DOHH2 (cell line): ENCODE measurements at regions not wholly inside any gene's neighbourhood (a gene's known extent, or its start where the extent isn't known, plus 50 kb on each side); places are given as distances from the start of the nearest gene placed in this dataset.

Experiments used
- CTCF ChIP-seq: fragments of 200-600 bp; sonication (generic); IDR thresholded peaks from one replicate; pipeline ENCODE4 v1.5.1; 2014; ENCODE audit warnings: antibody characterized with exemption, mild to moderate bottlenecking, low read depth, low read length; ENCODE audit not compliant: poor library complexity, severe bottlenecking
- EZH2phosphoT487 ChIP-seq: fragments of 200-600 bp; sonication (generic); IDR thresholded peaks from 2 replicates; pipeline ENCODE4 v1.6.1; 2017; ENCODE audit warnings: borderline replicate concordance, mild to moderate bottlenecking, antibody characterized with exemption, low read length, moderate library complexity, mixed read lengths

DNA sequence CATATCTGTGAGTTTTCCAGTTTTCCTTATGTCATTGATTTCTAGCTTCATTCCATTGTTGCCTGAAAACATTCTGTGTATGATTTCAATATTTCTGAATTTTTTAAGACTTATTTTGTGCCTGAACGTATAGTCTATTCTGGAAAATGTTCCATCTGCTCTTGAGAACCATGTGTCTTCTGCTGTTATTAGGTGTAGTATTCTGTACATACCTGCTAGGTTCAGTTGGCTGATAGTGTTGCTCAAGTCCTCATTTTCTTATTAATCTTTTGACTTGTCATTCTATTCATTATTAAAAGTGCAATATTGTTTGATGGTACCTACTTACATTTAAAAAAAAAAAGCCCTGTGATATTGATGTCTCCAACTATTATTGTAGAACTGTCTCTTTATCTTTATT is 869.8 kb upstream of the MAN1A1 start:
- no peak for TF ChIP-seq CTCF
- TF ChIP-seq EZH2phosphoT487, result no peak
